ENCODE measurements at regions not wholly inside any gene's neighbourhood (a gene's known extent, or its start where the extent isn't known, plus 50 kb on each side); places are given as distances from the start of the nearest gene placed in this dataset.

GRCh38 chr9:118533101-118533500 is 828.9 kb downstream of the TLR4 start:
- TF ChIP-seq CTCF (IDR thresholded peaks at IDR 0.05) (no peak), POLR2A (IDR thresholded peaks at IDR 0.05) (no peak)
